ENCODE measurements at regions not wholly inside any gene's neighbourhood (a gene's known extent, or its start where the extent isn't known, plus 50 kb on each side); places are given as distances from the start of the nearest gene placed in this dataset.

GRCh38 chr4:17157304-17157703 lies 258.9 kb upstream of the LDB2 start:
- POLR2A ChIA-PET = no interaction called here
- no peak overlapping the region for H3K4me3 ChIP-seq (ENCODE audit: control insufficient read depth in 1 of 7, extremely low read depth in 1 of 7, insufficient read depth in 4 of 7, low read depth in 2 of 7, low read length in 6 of 7)
- H3K27me3 ChIP-seq (replicated peaks in 2 of 5; ENCODE audit: control insufficient read depth in 4 of 5, insufficient read depth in 5 of 5, low read length in 4 of 5) = no peaks in the 10 kb centered on the region
- no peak overlapping the region for H3K27ac ChIP-seq (ENCODE audit: insufficient read depth in 1 of 2, low read depth in 1 of 2, low read length in 2 of 2, poor library complexity in 1 of 2, severe bottlenecking in 2 of 2)
- no peaks in the 10 kb centered on the region for H3K4me1 ChIP-seq (ENCODE audit: control extremely low read depth in 1 of 4, control insufficient read depth in 4 of 4, insufficient read depth in 4 of 4, low read length in 3 of 4)
- no CpG with 5 or more reads among the region's 4 CpGs for WGBS (ENCODE audit: insufficient coverage)
- no peaks in the 10 kb centered on the region for H3K36me3 ChIP-seq (ENCODE audit: control insufficient read depth in 4 of 4, insufficient read depth in 4 of 4, low read length in 3 of 4)
- CTCF ChIA-PET = interaction anchor here (1.5 kb wide), 1 partner anchor 10 kb away, joined by 3 read pairs; no protein-coding TSS in a partner anchor
- no peak for DNase-seq
- H3K9me3 ChIP-seq (ENCODE audit: control extremely low read depth in 1 of 5, control insufficient read depth in 4 of 5, insufficient read depth in 2 of 5, low read depth in 1 of 5, low read length in 4 of 5) = peaks cover 0 to 2% (median 0%) of the 10 kb centered on the region in 5 experiments

GRCh38 chr4:17155486-17155885 lies 257.0 kb upstream of the LDB2 start:
- H3K9me3 ChIP-seq (ENCODE audit: control extremely low read depth in 1 of 5, control insufficient read depth in 4 of 5, insufficient read depth in 2 of 5, low read depth in 1 of 5, low read length in 4 of 5) = no peaks in the 10 kb centered on the region
- no peaks in the 10 kb centered on the region for H3K27me3 ChIP-seq (replicated peaks in 2 of 5; ENCODE audit: control insufficient read depth in 4 of 5, insufficient read depth in 5 of 5, low read length in 4 of 5)
- no peaks in the 10 kb centered on the region for H3K36me3 ChIP-seq (ENCODE audit: control insufficient read depth in 4 of 4, insufficient read depth in 4 of 4, low read length in 3 of 4)
- ChIA-PET CTCF (no interaction called here), POLR2A (no interaction called here)
- H3K27ac ChIP-seq (ENCODE audit: insufficient read depth in 1 of 2, low read depth in 1 of 2, low read length in 2 of 2, poor library complexity in 1 of 2, severe bottlenecking in 2 of 2) = no peak overlapping the region
- H3K4me1 ChIP-seq (ENCODE audit: control extremely low read depth in 1 of 4, control insufficient read depth in 4 of 4, insufficient read depth in 4 of 4, low read length in 3 of 4) = no peaks in the 10 kb centered on the region
- no peak overlapping the region for H3K4me3 ChIP-seq (ENCODE audit: control insufficient read depth in 1 of 7, extremely low read depth in 1 of 7, insufficient read depth in 4 of 7, low read depth in 2 of 7, low read length in 6 of 7)
- DNase-seq = no peak

- Histone ChIP-seq H3K27me3 (replicated peaks in 2 of 5; ENCODE audit: control insufficient read depth in 4 of 5, insufficient read depth in 5 of 5, low read length in 4 of 5) (no peaks in the 10 kb centered on the region), H3K4me1 (ENCODE audit: control extremely low read depth in 1 of 4, control insufficient read depth in 4 of 4, insufficient read depth in 4 of 4, low read length in 3 of 4) (no peaks in the 10 kb centered on the region), H3K4me3 (ENCODE audit: control insufficient read depth in 1 of 7, extremely low read depth in 1 of 7, insufficient read depth in 4 of 7, low read depth in 2 of 7, low read length in 6 of 7) (no peak overlapping the region), H3K9me3 (ENCODE audit: control extremely low read depth in 1 of 5, control insufficient read depth in 4 of 5, insufficient read depth in 2 of 5, low read depth in 1 of 5, low read length in 4 of 5) (peaks cover 0 to 2% (median 0%) of the 10 kb centered on the region in 5 experiments), H3K36me3 (ENCODE audit: control insufficient read depth in 4 of 4, insufficient read depth in 4 of 4, low read length in 3 of 4) (no peaks in the 10 kb centered on the region), H3K27ac (ENCODE audit: insufficient read depth in 1 of 2, low read depth in 1 of 2, low read length in 2 of 2, poor library complexity in 1 of 2, severe bottlenecking in 2 of 2) (no peak overlapping the region)
- DNase-seq = no peak
- ChIA-PET CTCF (no interaction called here), POLR2A (no interaction called here)
- WGBS (ENCODE audit: insufficient coverage) = 91% methylated on average over 3 of the region's 6 CpGs
Measured at GRCh38 chr4:17153572-17153971, 255.1 kb upstream of the LDB2 start.

- no peak overlapping the region for H3K27ac ChIP-seq (ENCODE audit: insufficient read depth in 1 of 2, low read depth in 1 of 2, low read length in 2 of 2, poor library complexity in 1 of 2, severe bottlenecking in 2 of 2)
- 79% methylated on average over 4 of the region's 6 CpGs for WGBS (ENCODE audit: insufficient coverage)
- ChIA-PET CTCF (no interaction called here), POLR2A (no interaction called here)
- H3K4me1 ChIP-seq (ENCODE audit: control extremely low read depth in 1 of 4, control insufficient read depth in 4 of 4, insufficient read depth in 4 of 4, low read length in 3 of 4) = no peaks in the 10 kb centered on the region
- no peak for DNase-seq
- no peak overlapping the region for H3K4me3 ChIP-seq (ENCODE audit: control insufficient read depth in 1 of 7, extremely low read depth in 1 of 7, insufficient read depth in 4 of 7, low read depth in 2 of 7, low read length in 6 of 7)
- H3K27me3 ChIP-seq (replicated peaks in 2 of 5; ENCODE audit: control insufficient read depth in 4 of 5, insufficient read depth in 5 of 5, low read length in 4 of 5) = no peaks in the 10 kb centered on the region
- peaks cover 0 to 2% (median 0%) of the 10 kb centered on the region in 5 experiments for H3K9me3 ChIP-seq (ENCODE audit: control extremely low read depth in 1 of 5, control insufficient read depth in 4 of 5, insufficient read depth in 2 of 5, low read depth in 1 of 5, low read length in 4 of 5)
- H3K36me3 ChIP-seq (ENCODE audit: control insufficient read depth in 4 of 4, insufficient read depth in 4 of 4, low read length in 3 of 4) = no peaks in the 10 kb centered on the region
Measured at GRCh38 chr4:17152941-17153540, 254.6 kb upstream of the LDB2 start.

- ChIA-PET POLR2A (no interaction called here), CTCF (no interaction called here)
- DNase-seq = no peak
- peaks cover 0 to 1% (median 0%) of the 10 kb centered on the region in 5 experiments for H3K9me3 ChIP-seq (ENCODE audit: control extremely low read depth in 1 of 5, control insufficient read depth in 4 of 5, insufficient read depth in 2 of 5, low read depth in 1 of 5, low read length in 4 of 5)
- no peaks in the 10 kb centered on the region for H3K36me3 ChIP-seq (ENCODE audit: control insufficient read depth in 4 of 4, insufficient read depth in 4 of 4, low read length in 3 of 4)
- no peak overlapping the region for H3K27ac ChIP-seq (ENCODE audit: insufficient read depth in 1 of 2, low read depth in 1 of 2, low read length in 2 of 2, poor library complexity in 1 of 2, severe bottlenecking in 2 of 2)
- no peaks in the 10 kb centered on the region for H3K4me1 ChIP-seq (ENCODE audit: control extremely low read depth in 1 of 4, control insufficient read depth in 4 of 4, insufficient read depth in 4 of 4, low read length in 3 of 4)
- no peak overlapping the region for H3K4me3 ChIP-seq (ENCODE audit: control insufficient read depth in 1 of 7, extremely low read depth in 1 of 7, insufficient read depth in 4 of 7, low read depth in 2 of 7, low read length in 6 of 7)
- no peaks in the 10 kb centered on the region for H3K27me3 ChIP-seq (replicated peaks in 2 of 5; ENCODE audit: control insufficient read depth in 4 of 5, insufficient read depth in 5 of 5, low read length in 4 of 5)
Measured at GRCh38 chr4:17142232-17142711, 243.8 kb upstream of the LDB2 start.

GRCh38 chr4:17138847-17139246 lies 240.4 kb upstream of the LDB2 start:
- Histone ChIP-seq H3K27me3 (replicated peaks in 2 of 5; ENCODE audit: control insufficient read depth in 4 of 5, insufficient read depth in 5 of 5, low read length in 4 of 5) (no peaks in the 10 kb centered on the region), H3K9me3 (ENCODE audit: control extremely low read depth in 1 of 5, control insufficient read depth in 4 of 5, insufficient read depth in 2 of 5, low read depth in 1 of 5, low read length in 4 of 5) (no peaks in the 10 kb centered on the region), H3K4me1 (ENCODE audit: control extremely low read depth in 1 of 4, control insufficient read depth in 4 of 4, insufficient read depth in 4 of 4, low read length in 3 of 4) (no peaks in the 10 kb centered on the region), H3K27ac (ENCODE audit: insufficient read depth in 1 of 2, low read depth in 1 of 2, low read length in 2 of 2, poor library complexity in 1 of 2, severe bottlenecking in 2 of 2) (no peak overlapping the region), H3K4me3 (ENCODE audit: control insufficient read depth in 1 of 7, extremely low read depth in 1 of 7, insufficient read depth in 4 of 7, low read depth in 2 of 7, low read length in 6 of 7) (no peak overlapping the region), H3K36me3 (ENCODE audit: control insufficient read depth in 4 of 4, insufficient read depth in 4 of 4, low read length in 3 of 4) (no peaks in the 10 kb centered on the region)
- ChIA-PET CTCF (no interaction called here), POLR2A (no interaction called here)
- no peak for DNase-seq

GRCh38 chr4:17134565-17134964 lies 236.1 kb upstream of the LDB2 start:
- ChIA-PET POLR2A (no interaction called here), CTCF (no interaction called here)
- Histone ChIP-seq H3K9me3 (ENCODE audit: control extremely low read depth in 1 of 5, control insufficient read depth in 4 of 5, insufficient read depth in 2 of 5, low read depth in 1 of 5, low read length in 4 of 5) (no peaks in the 10 kb centered on the region), H3K27ac (ENCODE audit: insufficient read depth in 1 of 2, low read depth in 1 of 2, low read length in 2 of 2, poor library complexity in 1 of 2, severe bottlenecking in 2 of 2) (no peak overlapping the region), H3K27me3 (replicated peaks in 2 of 5; ENCODE audit: control insufficient read depth in 4 of 5, insufficient read depth in 5 of 5, low read length in 4 of 5) (no peaks in the 10 kb centered on the region), H3K4me3 (ENCODE audit: control insufficient read depth in 1 of 7, extremely low read depth in 1 of 7, insufficient read depth in 4 of 7, low read depth in 2 of 7, low read length in 6 of 7) (no peak overlapping the region), H3K4me1 (ENCODE audit: control extremely low read depth in 1 of 4, control insufficient read depth in 4 of 4, insufficient read depth in 4 of 4, low read length in 3 of 4) (no peaks in the 10 kb centered on the region), H3K36me3 (ENCODE audit: control insufficient read depth in 4 of 4, insufficient read depth in 4 of 4, low read length in 3 of 4) (no peaks in the 10 kb centered on the region)
- DNase-seq = no peak
